Sciatic nerve (tissue), 2 donors: ENCODE measurements at regions not wholly inside any gene's neighbourhood (a gene's known extent, or its start where the extent isn't known, plus 50 kb on each side); places are given as distances from the start of the nearest gene placed in this dataset.
"Not testable (repeated sequence)": the region's sequence is repeated elsewhere in the genome, so short reads cannot be mapped to it uniquely, and the experiment has no call there.

Source experiments
- ATAC-seq: fragments of 200-7000 bp; cut with Tn5 transposase; one replicate; pipeline ENCODE4 v1.9.1; 2020; ENCODE audit warnings: mild to moderate bottlenecking, moderate library complexity
- DNase-seq: peaks from one replicate; pipeline ENCODE4 v3.0.0-alpha.2; 2020; ENCODE audit warnings: low spot score
- intact Hi-C: fragments of 100-400 bp; cut with DNase I; formaldehyde crosslinking; loops from one replicate; pipeline ENCODE4 v1.14.2; 2022
- donor health status: DM: no; HTN: no; CAD: no.
- donor health status: DM: no; HTN: no; CAD: no.

- DNase-seq = no peak
- intact Hi-C loops = no loop called here
- no peak for ATAC-seq
Measured at GRCh38 chrX:980587-981235, 231.7 kb downstream of the CRLF2 start.

- intact Hi-C loops, ATAC-seq, DNase-seq: not testable (repeated sequence)
Measured at GRCh38 chrX:979127-979526, 233.3 kb downstream of the CRLF2 start.

- DNase-seq = no peak
- intact Hi-C loops = no loop called here
- no peak for ATAC-seq
Measured at GRCh38 chrX:973010-973632, 239.3 kb downstream of the CRLF2 start.

DNA sequence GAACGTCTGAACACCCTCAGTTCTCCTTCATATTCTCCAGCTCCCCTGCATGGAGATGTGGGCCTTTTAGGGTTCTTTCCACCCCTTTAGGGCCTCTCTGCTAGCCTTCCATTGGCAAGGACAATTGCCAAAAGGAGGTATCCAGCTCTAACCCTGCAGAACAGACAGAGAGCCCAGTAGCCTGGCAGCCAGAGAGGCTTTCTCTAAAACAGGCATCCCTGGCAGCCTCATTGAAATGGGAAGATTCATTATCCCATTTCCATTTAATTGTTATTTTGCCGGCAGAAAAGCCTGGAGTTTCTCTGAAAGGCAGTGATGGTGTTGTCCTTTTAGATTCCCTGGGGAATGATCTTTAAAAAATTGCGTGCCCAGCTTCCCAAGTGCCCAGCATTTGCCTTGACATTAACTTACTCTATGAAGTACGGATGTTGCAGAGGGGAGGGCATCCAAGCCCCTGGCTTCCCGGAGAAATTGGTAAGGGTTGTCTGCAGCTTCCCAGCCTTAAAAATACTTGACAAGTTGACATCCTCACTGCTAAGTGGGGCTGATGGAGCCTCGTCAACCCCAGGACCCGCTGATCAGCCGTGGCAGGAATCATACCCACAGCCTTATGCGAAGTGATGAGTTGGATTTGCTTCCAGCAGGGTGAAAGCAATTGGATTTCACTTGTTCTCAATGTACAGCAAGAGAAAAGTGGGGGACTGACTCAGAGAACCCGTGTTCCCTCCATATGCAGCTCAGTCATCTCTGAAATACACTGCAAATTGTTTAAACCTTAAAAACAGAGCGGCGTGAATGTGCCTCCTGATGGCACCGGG is 244.1 kb downstream of the CRLF2 start:
- DNase-seq (no peak), ATAC-seq (no peak)
- intact Hi-C loops = no loop called here

DNA sequence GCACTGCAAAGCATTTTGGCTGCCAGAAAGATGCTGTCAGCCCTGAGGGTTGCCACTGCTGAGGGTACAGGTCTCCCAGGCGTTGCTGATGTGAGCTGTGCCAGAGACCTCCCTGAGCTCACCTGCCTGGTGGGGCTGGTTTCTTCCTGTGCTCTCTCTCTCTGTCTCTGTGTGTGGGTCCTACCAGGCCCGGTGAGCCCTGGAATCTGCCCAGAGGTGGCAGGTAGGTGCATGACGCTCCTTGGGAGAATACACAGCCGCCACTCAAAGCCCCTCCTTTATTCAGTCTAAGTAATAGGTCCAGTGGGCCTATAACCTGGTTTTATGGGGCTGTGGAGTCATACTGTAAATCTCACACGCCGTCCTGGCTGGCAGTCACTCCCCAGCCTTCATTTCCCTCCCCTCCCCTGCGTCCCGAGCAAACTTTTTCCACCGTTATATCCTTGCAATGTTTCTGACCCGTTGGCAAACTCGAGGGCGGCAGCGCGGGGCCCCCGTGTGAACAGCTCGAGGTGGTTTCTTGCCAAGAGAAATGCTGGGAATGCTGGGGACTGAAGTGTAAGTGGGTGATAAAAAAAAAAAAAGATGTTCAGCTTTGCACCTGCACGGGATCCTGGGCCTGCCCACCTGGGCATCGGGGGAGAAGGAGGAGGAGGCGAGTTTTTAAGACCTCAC is 245.9 kb downstream of the CRLF2 start:
- intact Hi-C loops = no loop called here

GRCh38 chrX:964831-965416 is 247.5 kb downstream of the CRLF2 start:
- intact Hi-C loops = no loop called here
- peak; percentile 8 for DNase-seq
- ATAC-seq = no peak

More for the DNA sequence above, 245.9 kb downstream of the CRLF2 start:
- DNase-seq (no peak), ATAC-seq (no peak)

DNA sequence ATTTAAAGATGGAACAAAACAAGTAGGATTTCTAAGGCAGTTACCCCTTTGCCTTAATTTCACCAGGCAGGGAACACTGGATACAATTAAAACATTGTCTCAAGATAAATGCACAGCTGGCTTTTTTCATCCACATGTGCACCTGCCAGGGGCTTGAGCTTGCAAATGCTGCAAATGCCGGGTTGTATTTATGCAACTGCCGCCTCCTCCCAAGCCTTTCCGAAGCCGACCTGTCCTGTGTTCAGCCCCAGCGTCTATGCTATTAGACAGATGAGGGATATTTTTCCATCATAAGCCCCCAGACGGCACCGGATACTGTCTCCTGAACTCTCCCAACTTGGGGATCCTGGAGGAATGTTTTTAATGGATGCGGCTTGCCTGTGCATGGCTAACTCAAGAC is 251.6 kb downstream of the CRLF2 start:
- DNase-seq (no peak), ATAC-seq (no peak)
- intact Hi-C loops = no loop called here

DNA sequence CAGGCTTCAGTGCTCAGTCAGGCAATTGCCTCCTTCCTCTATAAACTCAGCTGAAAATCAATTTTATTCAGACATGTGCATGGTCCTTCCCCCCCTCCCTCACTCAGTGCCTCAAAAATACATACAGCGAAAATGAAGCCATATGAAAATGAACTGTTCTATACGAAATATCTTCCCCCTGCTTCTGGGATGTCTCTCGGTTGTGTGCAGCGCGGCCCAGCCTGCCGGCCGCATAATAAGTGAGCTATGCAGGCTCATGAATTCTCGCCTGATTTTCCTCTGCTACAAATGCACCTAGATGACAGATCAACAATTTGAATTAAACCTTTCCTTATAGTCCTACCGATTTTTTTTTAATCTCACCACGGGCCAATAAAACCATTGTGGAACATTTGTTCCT is 252.9 kb downstream of the CRLF2 start:
- no peak for DNase-seq
- no peak for ATAC-seq
- intact Hi-C loops = no loop called here

- ATAC-seq, DNase-seq, intact Hi-C loops: not testable (repeated sequence)
Measured at GRCh38 chrX:955168-955781, 257.2 kb downstream of the CRLF2 start.

DNA sequence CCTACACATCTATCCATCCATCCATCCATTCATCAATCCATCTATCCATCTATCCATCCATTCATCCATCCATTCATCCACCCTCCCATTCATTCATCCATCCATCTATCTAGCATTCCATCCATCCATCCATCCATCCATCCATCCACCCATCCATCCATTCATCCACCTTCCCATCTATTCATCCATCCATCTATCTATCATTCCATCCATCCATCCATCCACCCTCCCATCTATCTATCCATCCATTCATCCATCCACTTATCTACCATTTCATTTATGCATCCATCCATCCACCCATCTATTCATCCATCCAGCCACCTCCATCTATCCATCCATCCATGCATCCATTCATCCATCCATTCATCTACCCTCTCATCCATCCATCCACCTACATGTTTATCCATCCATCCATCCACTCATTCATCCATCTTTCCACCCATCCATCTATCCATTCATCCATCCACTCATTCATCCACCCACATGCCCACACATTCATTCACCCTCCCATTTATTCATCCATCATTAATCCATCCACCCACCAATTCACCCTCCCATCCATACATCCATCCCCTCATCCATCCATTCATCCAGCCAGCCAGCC is 258.5 kb downstream of the CRLF2 start:
- intact Hi-C loops = no loop called here
- ATAC-seq (no peak), DNase-seq (no peak)

DNA sequence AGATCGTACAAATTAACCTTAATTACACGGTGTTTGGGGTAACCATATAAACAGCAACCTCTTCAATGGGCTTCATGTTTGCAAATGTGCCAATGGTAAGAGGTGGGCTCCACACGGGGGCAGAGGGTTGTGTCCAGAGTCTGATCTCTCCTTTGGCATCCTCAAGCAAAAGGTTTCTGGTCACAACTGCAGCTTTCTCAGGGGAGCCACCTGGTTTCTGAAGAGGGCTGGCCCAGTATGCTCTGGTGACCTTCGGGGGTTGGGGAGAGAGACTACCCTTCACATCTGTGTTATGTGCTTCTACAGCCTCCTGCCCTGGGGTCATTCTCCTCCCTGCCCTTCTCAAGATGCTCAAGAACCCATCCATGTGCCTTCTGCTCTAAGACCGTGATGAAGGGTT is 259.6 kb downstream of the CRLF2 start:
- DNase-seq = no peak
- no peak for ATAC-seq
- intact Hi-C loops = no loop called here

GRCh38 chrX:947262-947661 is 265.2 kb downstream of the CRLF2 start:
- intact Hi-C loops, DNase-seq, ATAC-seq: not testable (repeated sequence)

DNA sequence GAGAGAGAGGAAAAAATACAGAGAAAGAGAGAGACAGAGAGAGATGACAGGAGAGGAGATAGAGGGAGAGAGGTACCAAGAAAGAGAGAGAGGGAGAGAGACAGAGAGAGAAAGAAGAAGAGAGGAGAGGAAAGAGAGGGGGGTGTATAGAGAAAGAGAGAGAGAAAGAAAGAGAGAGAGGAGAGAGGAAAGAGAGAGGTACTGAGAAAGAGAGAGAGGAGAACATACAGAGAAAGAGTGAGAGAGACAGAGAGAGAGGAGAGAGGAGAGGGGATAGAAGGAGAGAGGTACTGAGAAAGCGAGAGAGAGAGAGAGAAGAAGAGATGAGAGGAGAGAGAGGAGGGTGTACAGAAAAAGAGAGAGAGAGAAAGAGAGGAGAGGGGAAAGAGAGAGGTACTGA is 269.4 kb downstream of the CRLF2 start:
- no peak for ATAC-seq
- DNase-seq = no peak
- intact Hi-C loops = no loop called here

DNA sequence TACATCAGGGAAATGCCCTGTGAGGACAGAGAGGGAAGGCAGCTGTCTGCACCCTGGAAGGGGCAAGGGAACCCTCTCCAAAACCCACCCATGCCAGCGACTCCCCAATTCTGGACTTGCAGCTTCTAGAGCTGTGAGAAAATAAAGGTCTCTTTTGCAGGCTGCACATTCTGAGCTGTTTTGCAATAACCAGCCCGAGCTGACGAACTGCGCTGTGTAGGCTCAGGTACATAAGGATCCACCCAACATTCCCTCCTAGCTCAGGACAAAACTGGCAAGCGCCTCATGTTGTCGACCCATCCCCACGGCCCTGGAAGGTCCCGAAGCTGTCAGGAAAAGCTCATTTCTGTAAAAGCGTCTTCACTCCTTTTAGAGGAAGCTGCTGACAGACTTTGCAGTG is 271.8 kb downstream of the CRLF2 start:
- intact Hi-C loops = no loop called here
- ATAC-seq (no peak), DNase-seq (no peak)

GRCh38 chrX:936979-937769 is 275.3 kb downstream of the CRLF2 start:
- DNase-seq = no peak
- no peak for ATAC-seq
- intact Hi-C loops = no loop called here

DNA sequence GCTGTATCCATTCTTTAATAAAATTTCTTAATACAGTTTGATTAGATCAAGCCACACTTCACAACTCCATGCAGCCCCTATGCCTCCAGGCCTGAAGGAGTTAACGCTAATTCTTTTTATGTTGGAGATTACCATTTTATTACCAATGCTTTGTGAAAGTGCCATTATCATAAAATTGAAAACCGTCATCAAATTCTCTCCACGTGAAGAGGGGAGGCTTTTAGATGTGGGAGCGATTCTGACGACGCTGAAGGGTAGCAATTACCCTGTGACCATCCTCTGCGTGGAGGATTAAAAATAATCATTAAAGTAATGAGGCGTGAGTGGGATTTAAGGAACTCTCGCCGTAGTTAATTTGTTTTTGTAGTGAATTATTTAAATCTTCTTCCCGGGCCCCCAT is 278.8 kb downstream of the CRLF2 start:
- no peak for ATAC-seq
- DNase-seq = no peak
- intact Hi-C loops = no loop called here

- DNase-seq (no peak), ATAC-seq (no peak)
- intact Hi-C loops = no loop called here
Measured at GRCh38 chrX:928606-929005, 283.8 kb downstream of the CRLF2 start.

GRCh38 chrX:926991-927390 is 285.5 kb downstream of the CRLF2 start:
- intact Hi-C loops = no loop called here
- DNase-seq (peak; percentile 18), ATAC-seq (no peak)
